Gastroesophageal sphincter (tissue), 4 donors: ENCODE measurements at regions not wholly inside any gene's neighbourhood (a gene's known extent, or its start where the extent isn't known, plus 50 kb on each side); places are given as distances from the start of the nearest gene placed in this dataset.

Source experiments
- ATAC-seq: fragments of 150-250 bp; one replicate; pipeline ENCODE4 v1.9.1; 2016; ENCODE audit warnings: mild to moderate bottlenecking, moderate library complexity
- H3K27ac ChIP-seq, 4 donors: fragments of 200-600 bp; sonication (generic) in 3 of 4; 1 replicate in 3 of 4; 2 replicates in 1 of 4; pipeline ENCODE4 v1.5.1; 2016 to 2019
- H3K27me3 ChIP-seq: fragments of 200-600 bp; sonication (generic); one replicate; pipeline ENCODE4 v1.5.1; 2019
- H3K36me3 ChIP-seq, 2 donors: fragments of 200-600 bp; sonication (generic); one replicate each; pipeline ENCODE4 v1.5.1; 2019; ENCODE audit warnings: control low read depth in 1 of 2
- H3K4me1 ChIP-seq, 3 donors: fragments of 200-600 bp; sonication (generic); 1 replicate in 2 of 3; 2 replicates in 1 of 3; pipeline ENCODE4 v1.5.1; 2016 to 2019; ENCODE audit warnings: control low read depth in 2 of 3
- H3K4me3 ChIP-seq, 2 donors: fragments of 200-600 bp; sonication (generic); one replicate each; pipeline ENCODE4 v1.5.1; 2019; ENCODE audit warnings: mild to moderate bottlenecking in 1 of 2, moderate library complexity in 1 of 2
- H3K9me3 ChIP-seq, 3 donors: fragments of 200-600 bp; sonication (generic); one replicate each; pipeline ENCODE4 v1.5.1; 2017 to 2019; ENCODE audit warnings: control low read depth in 2 of 3
- CTCF ChIP-seq, 4 experiments: fragments of 200-600 bp in 2 of 4; fragments of 450-650 bp in 2 of 4; sonication (generic) in 1 of 4; IDR thresholded peaks; one replicate each; pipeline ENCODE4 v1.5.1; 2017 to 2019; ENCODE audit warnings: antibody characterized with exemption in 4 of 4, mild to moderate bottlenecking in 2 of 4, moderate library complexity in 2 of 4
- EP300 ChIP-seq: sonication (generic); formaldehyde crosslinking; IDR thresholded peaks from one replicate; pipeline ENCODE4 v1.6.1; 2017; ENCODE audit warnings: antibody characterized with exemption, mild to moderate bottlenecking
- POLR2A ChIP-seq, 2 donors: fragments of 450-650 bp; IDR thresholded peaks; one replicate each; pipeline ENCODE4 v1.6.1; 2017; ENCODE audit warnings: antibody characterized with exemption in 2 of 2, mild to moderate bottlenecking in 2 of 2, moderate library complexity in 1 of 2
- POLR2AphosphoS5 ChIP-seq: sonication (generic); formaldehyde crosslinking; IDR thresholded peaks from one replicate; pipeline ENCODE4 v1.6.1; 2017; ENCODE audit warnings: antibody characterized with exemption
- WGBS, 2 donors: methylation state at CpG; one replicate each; pipeline ENCODE4 v1.1.5; 2018; ENCODE audit warnings: low coverage in 1 of 2; 5-methylcytosine and 5-hydroxymethylcytosine counted together

- Histone ChIP-seq H3K4me3 (no peak overlapping the region), H3K36me3 (no peaks in the 10 kb centered on the region), H3K27ac (no peak overlapping the region), H3K4me1 (no peaks in the 10 kb centered on the region), H3K9me3 (no peaks in the 10 kb centered on the region), H3K27me3 (no peaks in the 10 kb centered on the region)
- no peak for ATAC-seq
- WGBS, 2 donors, result no CpG with 5 or more reads among the region's 8 CpGs
- TF ChIP-seq EP300 (no peak), POLR2AphosphoS5 (no peak), POLR2A (IDR thresholded peaks at IDR 0.05) (no peak), CTCF (IDR thresholded peaks at IDR 0.05) (no peak)
These were observed 77.2 kb upstream of the TARDBP start for GRCh38 chr1:10935246-10935645.

DNA sequence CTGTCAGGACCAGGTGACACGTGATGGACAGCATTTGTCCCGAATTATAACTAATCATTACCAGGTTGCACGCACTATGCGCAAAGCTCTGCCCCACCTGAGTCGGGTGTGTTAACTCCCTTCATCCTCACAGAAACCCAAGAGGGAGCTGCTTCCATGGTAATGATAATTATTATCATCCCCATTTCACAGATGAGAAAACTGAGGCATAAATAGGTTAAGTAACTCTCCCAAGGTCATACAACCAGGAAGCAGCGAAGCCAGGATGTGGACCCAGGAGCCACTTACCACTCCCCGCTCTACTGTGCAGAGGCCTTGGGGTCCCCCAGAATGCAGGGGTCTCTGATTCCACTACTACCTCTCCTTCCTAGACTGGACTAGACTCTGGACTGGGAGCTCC is 76.7 kb upstream of the TARDBP start:
- TF ChIP-seq POLR2A (IDR thresholded peaks at IDR 0.05), result no peak
- no peak for TF ChIP-seq POLR2AphosphoS5
- TF ChIP-seq CTCF (IDR thresholded peaks at IDR 0.05), result no peak
- no peak for TF ChIP-seq EP300
- Histone ChIP-seq H3K4me1 (no peaks in the 10 kb centered on the region), H3K36me3 (no peaks in the 10 kb centered on the region), H3K27me3 (no peaks in the 10 kb centered on the region), H3K27ac (no peak overlapping the region), H3K9me3 (no peaks in the 10 kb centered on the region), H3K4me3 (no peak overlapping the region)
- WGBS, 2 donors, result 70 to 92% methylated on average over 2 to 5 of the region's 7 CpGs
- ATAC-seq, result no peak

GRCh38 chr1:10936998-10937901 is 75.2 kb upstream of the TARDBP start:
- ATAC-seq, result no peak
- Histone ChIP-seq H3K27me3 (peaks cover 14% of the 10 kb centered on the region), H3K4me3 (no peak overlapping the region), H3K4me1 (peaks cover 0 to 7% (median 0%) of the 10 kb centered on the region in 3 donors), H3K36me3 (no peaks in the 10 kb centered on the region), H3K9me3 (no peaks in the 10 kb centered on the region), H3K27ac (no peak overlapping the region)
- TF ChIP-seq EP300 (no peak), CTCF (IDR thresholded peaks at IDR 0.05) (no peak), POLR2A (IDR thresholded peaks at IDR 0.05) (no peak), POLR2AphosphoS5 (no peak)
- 88% methylated on average over 2 of the region's 19 CpGs; no CpG with 5 or more reads in 1 of the 2 donors for WGBS, 2 donors

- Histone ChIP-seq H3K27me3 (peaks cover 15% of the 10 kb centered on the region), H3K27ac (no peak overlapping the region), H3K4me1 (peaks cover 0 to 13% (median 0%) of the 10 kb centered on the region in 3 donors), H3K9me3 (no peaks in the 10 kb centered on the region), H3K4me3 (no peak overlapping the region), H3K36me3 (no peaks in the 10 kb centered on the region)
- ATAC-seq, result no peak
- TF ChIP-seq CTCF (IDR thresholded peaks at IDR 0.05), result no peak
- no peak for TF ChIP-seq EP300
- TF ChIP-seq POLR2AphosphoS5, result no peak
- TF ChIP-seq POLR2A (IDR thresholded peaks at IDR 0.05), result no peak
- 85 to 95% methylated on average over 4 to 5 of the region's 17 CpGs for WGBS, 2 donors
These were observed 73.6 kb upstream of the TARDBP start for GRCh38 chr1:10938741-10939417.
